Vagina (tissue), 2 donors: ENCODE measurements at regions not wholly inside any gene's neighbourhood (a gene's known extent, or its start where the extent isn't known, plus 50 kb on each side); places are given as distances from the start of the nearest gene placed in this dataset.

Source experiments
- POLR2A ChIP-seq, 2 donors: fragments of 450-650 bp; IDR thresholded peaks; one replicate each; pipeline ENCODE4 v1.6.1; 2017; ENCODE audit warnings: antibody characterized with exemption in 2 of 2, mild to moderate bottlenecking in 2 of 2, moderate library complexity in 2 of 2
- TF ChIP-seq, protein P1 (sequence below), 3 experiments: fragments of 450-650 bp in 2 of 3; fragments of 200-600 bp in 1 of 3; sonication (generic) in 1 of 3; IDR thresholded peaks; one replicate each; pipeline ENCODE4 v1.5.1; 2017 to 2019; ENCODE audit warnings: antibody characterized with exemption in 3 of 3, mild to moderate bottlenecking in 2 of 3, moderate library complexity in 2 of 3

DNA sequence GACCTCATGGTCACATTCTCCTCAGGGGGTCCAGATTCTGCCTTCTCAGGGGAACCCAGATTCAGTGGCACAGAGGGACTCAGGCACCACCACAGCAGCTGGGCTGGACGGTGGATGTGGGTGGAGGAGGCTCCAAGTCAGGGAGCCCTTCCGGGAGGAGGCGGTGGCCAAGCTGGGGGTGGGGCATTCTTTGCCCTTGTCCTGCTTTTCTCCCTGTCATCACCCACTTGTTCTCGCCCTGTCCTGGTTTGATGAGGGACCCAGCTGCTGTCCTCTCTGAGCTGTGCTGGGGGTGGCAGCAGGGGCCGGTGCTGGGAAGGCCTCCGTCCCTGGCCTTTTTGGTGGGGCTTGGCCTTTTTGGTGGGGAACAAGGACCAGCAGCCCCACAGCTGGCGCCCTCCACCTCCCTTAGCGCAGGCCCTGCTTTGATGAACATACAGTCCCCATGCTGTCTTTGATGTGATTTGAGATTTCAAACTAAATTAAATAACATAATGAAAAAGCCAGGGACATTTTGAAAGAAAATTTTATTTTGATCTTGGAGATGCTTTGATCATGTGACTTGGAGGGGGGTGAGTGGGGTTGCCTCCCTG is 1168.2 kb downstream of the BRD1 start:
- TF ChIP-seq, protein P1, sequence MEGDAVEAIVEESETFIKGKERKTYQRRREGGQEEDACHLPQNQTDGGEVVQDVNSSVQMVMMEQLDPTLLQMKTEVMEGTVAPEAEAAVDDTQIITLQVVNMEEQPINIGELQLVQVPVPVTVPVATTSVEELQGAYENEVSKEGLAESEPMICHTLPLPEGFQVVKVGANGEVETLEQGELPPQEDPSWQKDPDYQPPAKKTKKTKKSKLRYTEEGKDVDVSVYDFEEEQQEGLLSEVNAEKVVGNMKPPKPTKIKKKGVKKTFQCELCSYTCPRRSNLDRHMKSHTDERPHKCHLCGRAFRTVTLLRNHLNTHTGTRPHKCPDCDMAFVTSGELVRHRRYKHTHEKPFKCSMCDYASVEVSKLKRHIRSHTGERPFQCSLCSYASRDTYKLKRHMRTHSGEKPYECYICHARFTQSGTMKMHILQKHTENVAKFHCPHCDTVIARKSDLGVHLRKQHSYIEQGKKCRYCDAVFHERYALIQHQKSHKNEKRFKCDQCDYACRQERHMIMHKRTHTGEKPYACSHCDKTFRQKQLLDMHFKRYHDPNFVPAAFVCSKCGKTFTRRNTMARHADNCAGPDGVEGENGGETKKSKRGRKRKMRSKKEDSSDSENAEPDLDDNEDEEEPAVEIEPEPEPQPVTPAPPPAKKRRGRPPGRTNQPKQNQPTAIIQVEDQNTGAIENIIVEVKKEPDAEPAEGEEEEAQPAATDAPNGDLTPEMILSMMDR (IDR thresholded peaks at IDR 0.05), result no peak
- TF ChIP-seq POLR2A (IDR thresholded peaks at IDR 0.05), result no peak
